ENCODE measurements at regions not wholly inside any gene's neighbourhood (a gene's known extent, or its start where the extent isn't known, plus 50 kb on each side); places are given as distances from the start of the nearest gene placed in this dataset.
A peak's percentile ranks its signal among the peaks of the same experiment; 100 is the strongest.
"Not testable (repeated sequence)": the region's sequence is repeated elsewhere in the genome, so short reads cannot be mapped to it uniquely, and the experiment has no call there.

GRCh38 chr12:46608431-46609272 lies 217.1 kb downstream of the SLC38A4 start:
- in situ Hi-C loops (cut with MboI; ENCODE audit: low pct_unique_long_range_greater_than_20kb in 2 of 9, low sequenced_read_pairs in 9 of 9, unreplicated experiment in 9 of 9), result no loop called here
- H3K27ac ChIP-seq, result no peak overlapping the region

GRCh38 chr12:46604684-46605083 lies 221.1 kb downstream of the SLC38A4 start:
- 40 to 100% (median 83%) methylated on average over 1 to 4 of the region's 4 CpGs; no CpG with 5 or more reads in 1 of the 10 experiments for WGBS, 10 experiments
- H3K4me3 ChIP-seq, result no peak overlapping the region
- H3K27ac ChIP-seq, result no peak overlapping the region
- no peaks in the 10 kb centered on the region for H3K4me1 ChIP-seq (replicated peaks in 1 of 2)
- no peak for ATAC-seq (replicated peaks in 6 of 8)
- in situ Hi-C loops (cut with MboI; ENCODE audit: low pct_unique_long_range_greater_than_20kb in 2 of 9, low sequenced_read_pairs in 9 of 9, unreplicated experiment in 9 of 9), result no loop called here

More at GRCh38 chr12:46608431-46609272, 217.1 kb downstream of the SLC38A4 start:
- ATAC-seq (replicated peaks in 6 of 8), result peak in 2 of 8 experiments; percentile 48 to 70
- no peak overlapping the region for H3K4me3 ChIP-seq
- 0 to 100% (median 71%) methylated on average over 1 of the region's 1 CpG; no CpG with 5 or more reads in 3 of the 10 experiments for WGBS, 10 experiments
- H3K4me1 ChIP-seq (replicated peaks in 1 of 2), result no peaks in the 10 kb centered on the region

- WGBS, 10 experiments, result 20 to 100% (median 89%) methylated on average over 1 of the region's 3 CpGs; no CpG with 5 or more reads in 7 of the 10 experiments
- no peak for ATAC-seq (replicated peaks in 6 of 8)
- in situ Hi-C loops (cut with MboI; ENCODE audit: low pct_unique_long_range_greater_than_20kb in 2 of 9, low sequenced_read_pairs in 9 of 9, unreplicated experiment in 9 of 9), result no loop called here
- Histone ChIP-seq H3K27ac (no peak overlapping the region), H3K4me3 (no peak overlapping the region), H3K4me1 (replicated peaks in 1 of 2) (no peaks in the 10 kb centered on the region)
Measured at GRCh38 chr12:46603776-46604456, 221.9 kb downstream of the SLC38A4 start.

- Histone ChIP-seq H3K4me1 (replicated peaks in 1 of 2) (no peaks in the 10 kb centered on the region), H3K27ac (no peak overlapping the region), H3K4me3 (no peak overlapping the region)
- in situ Hi-C loops (cut with MboI; ENCODE audit: low pct_unique_long_range_greater_than_20kb in 2 of 9, low sequenced_read_pairs in 9 of 9, unreplicated experiment in 9 of 9), result no loop called here
- 60 to 94% (median 69%) methylated on average over 1 of the region's 1 CpG; no CpG with 5 or more reads in 1 of the 10 experiments for WGBS, 10 experiments
- ATAC-seq (replicated peaks in 6 of 8), result no peak
Measured at GRCh38 chr12:46602474-46602873, 223.3 kb downstream of the SLC38A4 start.

GRCh38 chr12:46590991-46591703 lies 218.6 kb upstream of the SLC38A2 start:
- in situ Hi-C loops (cut with MboI; ENCODE audit: low pct_unique_long_range_greater_than_20kb in 2 of 9, low sequenced_read_pairs in 9 of 9, unreplicated experiment in 9 of 9), result no loop called here
- no peak for ATAC-seq (replicated peaks in 6 of 8)
- no peak overlapping the region for H3K4me3 ChIP-seq
- WGBS, 10 experiments, result 29 to 100% (median 92%) methylated on average over 1 to 3 of the region's 5 CpGs; no CpG with 5 or more reads in 2 of the 10 experiments
- H3K27ac ChIP-seq, result no peak overlapping the region
- peaks cover under 1 to 1% of the 10 kb centered on the region in 2 donors for H3K4me1 ChIP-seq (replicated peaks in 1 of 2)

- peak overlapping the region in 1 of 2 donors; percentile 22 for H3K27ac ChIP-seq
- 34 to 94% (median 83%) methylated on average over 1 to 4 of the region's 7 CpGs; no CpG with 5 or more reads in 1 of the 10 experiments for WGBS, 10 experiments
Measured at GRCh38 chr12:46585854-46586621, 213.5 kb upstream of the SLC38A2 start.

GRCh38 chr12:46584098-46584497 lies 211.5 kb upstream of the SLC38A2 start:
- H3K27ac ChIP-seq; H3K4me1 ChIP-seq (replicated peaks in 1 of 2); in situ Hi-C loops (cut with MboI; ENCODE audit: low pct_unique_long_range_greater_than_20kb in 2 of 9, low sequenced_read_pairs in 9 of 9, unreplicated experiment in 9 of 9); H3K4me3 ChIP-seq; ATAC-seq (replicated peaks in 6 of 8): not testable (repeated sequence)
- 81 to 100% (median 94%) methylated on average over 2 to 4 of the region's 4 CpGs; no CpG with 5 or more reads in 1 of the 10 experiments for WGBS, 10 experiments

More at GRCh38 chr12:46585854-46586621, 213.5 kb upstream of the SLC38A2 start:
- in situ Hi-C loops (cut with MboI; ENCODE audit: low pct_unique_long_range_greater_than_20kb in 2 of 9, low sequenced_read_pairs in 9 of 9, unreplicated experiment in 9 of 9), result no loop called here
- H3K4me1 ChIP-seq (replicated peaks in 1 of 2), result peaks cover 8 to 10% of the 10 kb centered on the region in 2 donors
- peak in 7 of 8 experiments; percentile 40 to 93 (median 80) for ATAC-seq (replicated peaks in 6 of 8)
- H3K4me3 ChIP-seq, result no peak overlapping the region

- ATAC-seq (replicated peaks in 6 of 8); H3K4me3 ChIP-seq; H3K4me1 ChIP-seq (replicated peaks in 1 of 2); H3K27ac ChIP-seq; in situ Hi-C loops (cut with MboI; ENCODE audit: low pct_unique_long_range_greater_than_20kb in 2 of 9, low sequenced_read_pairs in 9 of 9, unreplicated experiment in 9 of 9): not testable (repeated sequence)
- 60 to 100% (median 67%) methylated on average over 1 of the region's 2 CpGs; no CpG with 5 or more reads in 7 of the 10 experiments for WGBS, 10 experiments
Measured at GRCh38 chr12:46581990-46582389, 209.4 kb upstream of the SLC38A2 start.

- WGBS, 10 experiments, result 40 to 100% (median 86%) methylated on average over 1 of the region's 1 CpG; no CpG with 5 or more reads in 1 of the 10 experiments
- ATAC-seq (replicated peaks in 6 of 8), result no peak
- in situ Hi-C loops (cut with MboI; ENCODE audit: low pct_unique_long_range_greater_than_20kb in 2 of 9, low sequenced_read_pairs in 9 of 9, unreplicated experiment in 9 of 9), result no loop called here
- no peak overlapping the region for H3K4me3 ChIP-seq
- H3K27ac ChIP-seq, result no peak overlapping the region
- peaks cover 2 to 3% of the 10 kb centered on the region in 2 donors for H3K4me1 ChIP-seq (replicated peaks in 1 of 2)
Measured at GRCh38 chr12:46580445-46580844, 207.9 kb upstream of the SLC38A2 start.

- Histone ChIP-seq H3K4me3 (no peak overlapping the region), H3K27ac (no peak overlapping the region), H3K4me1 (replicated peaks in 1 of 2) (no peaks in the 10 kb centered on the region)
- no peak for ATAC-seq (replicated peaks in 6 of 8)
- in situ Hi-C loops (cut with MboI; ENCODE audit: low pct_unique_long_range_greater_than_20kb in 2 of 9, low sequenced_read_pairs in 9 of 9, unreplicated experiment in 9 of 9), result no loop called here
Measured at GRCh38 chr12:46579474-46579873, 206.9 kb upstream of the SLC38A2 start.

GRCh38 chr12:46578190-46578982 lies 205.8 kb upstream of the SLC38A2 start:
- Histone ChIP-seq H3K4me3 (no peak overlapping the region), H3K4me1 (replicated peaks in 1 of 2) (no peaks in the 10 kb centered on the region), H3K27ac (no peak overlapping the region)
- in situ Hi-C loops (cut with MboI; ENCODE audit: low pct_unique_long_range_greater_than_20kb in 2 of 9, low sequenced_read_pairs in 9 of 9, unreplicated experiment in 9 of 9), result no loop called here
- WGBS, 10 experiments, result 41 to 100% (median 82%) methylated on average over 1 to 4 of the region's 4 CpGs
- no peak for ATAC-seq (replicated peaks in 6 of 8)

Measured in motor neuron (in vitro differentiated cells).